Uterus (tissue), 2 donors: ENCODE measurements at regions not wholly inside any gene's neighbourhood (a gene's known extent, or its start where the extent isn't known, plus 50 kb on each side); places are given as distances from the start of the nearest gene placed in this dataset.

Source experiments
- POLR2A ChIP-seq, 2 donors: fragments of 450-650 bp; IDR thresholded peaks; one replicate each; pipeline ENCODE4 v1.6.1; 2016; ENCODE audit warnings: antibody characterized with exemption in 2 of 2, mild to moderate bottlenecking in 1 of 2, moderate library complexity in 1 of 2
- TF ChIP-seq, protein P1 (sequence below), 4 experiments: fragments of 200-600 bp in 2 of 4; fragments of 450-650 bp in 2 of 4; sonication (generic) in 2 of 4; IDR thresholded peaks; one replicate each; pipeline ENCODE4 v1.5.1; 2016 to 2019; ENCODE audit warnings: antibody characterized with exemption in 4 of 4, mild to moderate bottlenecking in 2 of 4, moderate library complexity in 1 of 4

GRCh38 chr2:237022533-237022932 is 63.2 kb upstream of the COPS8 start:
- TF ChIP-seq, protein P1, sequence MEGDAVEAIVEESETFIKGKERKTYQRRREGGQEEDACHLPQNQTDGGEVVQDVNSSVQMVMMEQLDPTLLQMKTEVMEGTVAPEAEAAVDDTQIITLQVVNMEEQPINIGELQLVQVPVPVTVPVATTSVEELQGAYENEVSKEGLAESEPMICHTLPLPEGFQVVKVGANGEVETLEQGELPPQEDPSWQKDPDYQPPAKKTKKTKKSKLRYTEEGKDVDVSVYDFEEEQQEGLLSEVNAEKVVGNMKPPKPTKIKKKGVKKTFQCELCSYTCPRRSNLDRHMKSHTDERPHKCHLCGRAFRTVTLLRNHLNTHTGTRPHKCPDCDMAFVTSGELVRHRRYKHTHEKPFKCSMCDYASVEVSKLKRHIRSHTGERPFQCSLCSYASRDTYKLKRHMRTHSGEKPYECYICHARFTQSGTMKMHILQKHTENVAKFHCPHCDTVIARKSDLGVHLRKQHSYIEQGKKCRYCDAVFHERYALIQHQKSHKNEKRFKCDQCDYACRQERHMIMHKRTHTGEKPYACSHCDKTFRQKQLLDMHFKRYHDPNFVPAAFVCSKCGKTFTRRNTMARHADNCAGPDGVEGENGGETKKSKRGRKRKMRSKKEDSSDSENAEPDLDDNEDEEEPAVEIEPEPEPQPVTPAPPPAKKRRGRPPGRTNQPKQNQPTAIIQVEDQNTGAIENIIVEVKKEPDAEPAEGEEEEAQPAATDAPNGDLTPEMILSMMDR (IDR thresholded peaks at IDR 0.05), result no peak
- TF ChIP-seq POLR2A (IDR thresholded peaks at IDR 0.05), result no peak
